ENCODE measurements at regions not wholly inside any gene's neighbourhood (a gene's known extent, or its start where the extent isn't known, plus 50 kb on each side); places are given as distances from the start of the nearest gene placed in this dataset.

- Histone ChIP-seq H3K9ac (ENCODE audit: low read depth in 1 of 2, low read length in 2 of 2) (no peak overlapping the region), H3K27ac (ENCODE audit: low read depth in 1 of 2, low read length in 2 of 2) (no peak overlapping the region), H3K27me3 (ENCODE audit: control insufficient read depth in 4 of 4, insufficient read depth in 4 of 4, low read length in 3 of 4) (no peaks in the 10 kb centered on the region), H3K36me3 (ENCODE audit: control insufficient read depth in 4 of 4, insufficient read depth in 3 of 4, low read depth in 1 of 4, low read length in 3 of 4) (no peaks in the 10 kb centered on the region), H3K9me3 (ENCODE audit: control insufficient read depth in 4 of 4, low read length in 3 of 4) (no peaks in the 10 kb centered on the region), H3K4me1 (ENCODE audit: control insufficient read depth in 4 of 4, insufficient read depth in 4 of 4, low read length in 3 of 4) (no peaks in the 10 kb centered on the region), H3K4me3 (ENCODE audit: low read depth in 1 of 3, low read length in 3 of 3) (no peak overlapping the region)
- no peak for DNase-seq (ENCODE audit: low spot score)
- no peak for TF ChIP-seq TAF1 (conservative IDR thresholded peaks at IDR 0.05)
- no peak for TF ChIP-seq HNF4A (conservative IDR thresholded peaks at IDR 0.05)
- TF ChIP-seq RAD21 (IDR thresholded peaks at IDR 0.05) = no peak
- no peak for TF ChIP-seq YY1 (IDR thresholded peaks at IDR 0.05)
- TF ChIP-seq EGR1 (IDR thresholded peaks at IDR 0.05; ENCODE audit: low read depth in 2 of 2) = no peak
- TF ChIP-seq CTCF (IDR thresholded peaks at IDR 0.05; ENCODE audit: low read depth, low read length, missing input control) = no peak
- no peak for TF ChIP-seq ATF3 (IDR thresholded peaks at IDR 0.05)
- no peak for TF ChIP-seq JUND (IDR thresholded peaks at IDR 0.05)
- no peak for TF ChIP-seq SP1 (IDR thresholded peaks at IDR 0.05)
- TF ChIP-seq FOXA2 (IDR thresholded peaks at IDR 0.05) = no peak
- TF ChIP-seq RXRA (IDR thresholded peaks at IDR 0.05) = no peak
- 69% methylated on average over 4 of the region's 4 CpGs for WGBS
These were observed 609.6 kb downstream of the BRINP3 start for GRCh38 chr1:189868021-189868420.

GRCh38 chr1:189874715-189875435 lies 602.8 kb downstream of the BRINP3 start:
- no peak overlapping the region for H3K27ac ChIP-seq (ENCODE audit: low read depth in 1 of 2, low read length in 2 of 2)
- no peak for TF ChIP-seq TAF1 (conservative IDR thresholded peaks at IDR 0.05)
- no peak for TF ChIP-seq REST (IDR thresholded peaks at IDR 0.05)
- no peak for TF ChIP-seq RXRA (IDR thresholded peaks at IDR 0.05)
- no peak for TF ChIP-seq HNF4A (conservative IDR thresholded peaks at IDR 0.05)
- TF ChIP-seq GABPA (IDR thresholded peaks at IDR 0.05 in 1 of 2, conservative IDR thresholded peaks at IDR 0.05 in 1 of 2) = no peak
- TF ChIP-seq MAX (IDR thresholded peaks at IDR 0.05) = no peak
- TF ChIP-seq SP1 (IDR thresholded peaks at IDR 0.05) = no peak
- TF ChIP-seq JUND (IDR thresholded peaks at IDR 0.05) = no peak
- TF ChIP-seq FOXA1 (IDR thresholded peaks at IDR 0.05) = no peak
- no peak for TF ChIP-seq NR2F2 (IDR thresholded peaks at IDR 0.05)
- no peak for TF ChIP-seq ATF3 (IDR thresholded peaks at IDR 0.05)
- no peak for TF ChIP-seq HNF4G (IDR thresholded peaks at IDR 0.05)
- TF ChIP-seq FOXA2 (IDR thresholded peaks at IDR 0.05) = no peak
- TF ChIP-seq EGR1 (IDR thresholded peaks at IDR 0.05; ENCODE audit: low read depth in 2 of 2) = no peak
- TF ChIP-seq CTCF (IDR thresholded peaks at IDR 0.05; ENCODE audit: low read depth, low read length, missing input control) = no peak
- no peaks in the 10 kb centered on the region for H3K36me3 ChIP-seq (ENCODE audit: control insufficient read depth in 4 of 4, insufficient read depth in 3 of 4, low read depth in 1 of 4, low read length in 3 of 4)
- H3K4me1 ChIP-seq (ENCODE audit: control insufficient read depth in 4 of 4, insufficient read depth in 4 of 4, low read length in 3 of 4) = no peaks in the 10 kb centered on the region
- H3K4me3 ChIP-seq (ENCODE audit: low read depth in 1 of 3, low read length in 3 of 3) = no peak overlapping the region
- DNase-seq (ENCODE audit: low spot score) = no peak
- no peaks in the 10 kb centered on the region for H3K9me3 ChIP-seq (ENCODE audit: control insufficient read depth in 4 of 4, low read length in 3 of 4)
- no peaks in the 10 kb centered on the region for H3K27me3 ChIP-seq (ENCODE audit: control insufficient read depth in 4 of 4, insufficient read depth in 4 of 4, low read length in 3 of 4)
- H3K9ac ChIP-seq (ENCODE audit: low read depth in 1 of 2, low read length in 2 of 2) = no peak overlapping the region

All from liver (tissue), 8 donors.